ENCODE measurements at regions not wholly inside any gene's neighbourhood (a gene's known extent, or its start where the extent isn't known, plus 50 kb on each side); places are given as distances from the start of the nearest gene placed in this dataset.

GRCh38 chrX:124502166-124502565, 155.8 kb downstream of the SH2D1A start:
- TF ChIP-seq, protein P1, sequence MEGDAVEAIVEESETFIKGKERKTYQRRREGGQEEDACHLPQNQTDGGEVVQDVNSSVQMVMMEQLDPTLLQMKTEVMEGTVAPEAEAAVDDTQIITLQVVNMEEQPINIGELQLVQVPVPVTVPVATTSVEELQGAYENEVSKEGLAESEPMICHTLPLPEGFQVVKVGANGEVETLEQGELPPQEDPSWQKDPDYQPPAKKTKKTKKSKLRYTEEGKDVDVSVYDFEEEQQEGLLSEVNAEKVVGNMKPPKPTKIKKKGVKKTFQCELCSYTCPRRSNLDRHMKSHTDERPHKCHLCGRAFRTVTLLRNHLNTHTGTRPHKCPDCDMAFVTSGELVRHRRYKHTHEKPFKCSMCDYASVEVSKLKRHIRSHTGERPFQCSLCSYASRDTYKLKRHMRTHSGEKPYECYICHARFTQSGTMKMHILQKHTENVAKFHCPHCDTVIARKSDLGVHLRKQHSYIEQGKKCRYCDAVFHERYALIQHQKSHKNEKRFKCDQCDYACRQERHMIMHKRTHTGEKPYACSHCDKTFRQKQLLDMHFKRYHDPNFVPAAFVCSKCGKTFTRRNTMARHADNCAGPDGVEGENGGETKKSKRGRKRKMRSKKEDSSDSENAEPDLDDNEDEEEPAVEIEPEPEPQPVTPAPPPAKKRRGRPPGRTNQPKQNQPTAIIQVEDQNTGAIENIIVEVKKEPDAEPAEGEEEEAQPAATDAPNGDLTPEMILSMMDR (conservative IDR thresholded peaks at IDR 0.05), result no peak
- no peak for TF ChIP-seq EZH2 (IDR thresholded peaks at IDR 0.05; ENCODE audit: low read depth)

All from PC-9 (cell line).